ENCODE measurements at regions not wholly inside any gene's neighbourhood (a gene's known extent, or its start where the extent isn't known, plus 50 kb on each side); places are given as distances from the start of the nearest gene placed in this dataset.
A peak's percentile ranks its signal among the peaks of the same experiment; 100 is the strongest.
"Not testable (repeated sequence)": the region's sequence is repeated elsewhere in the genome, so short reads cannot be mapped to it uniquely, and the experiment has no call there.

DNA sequence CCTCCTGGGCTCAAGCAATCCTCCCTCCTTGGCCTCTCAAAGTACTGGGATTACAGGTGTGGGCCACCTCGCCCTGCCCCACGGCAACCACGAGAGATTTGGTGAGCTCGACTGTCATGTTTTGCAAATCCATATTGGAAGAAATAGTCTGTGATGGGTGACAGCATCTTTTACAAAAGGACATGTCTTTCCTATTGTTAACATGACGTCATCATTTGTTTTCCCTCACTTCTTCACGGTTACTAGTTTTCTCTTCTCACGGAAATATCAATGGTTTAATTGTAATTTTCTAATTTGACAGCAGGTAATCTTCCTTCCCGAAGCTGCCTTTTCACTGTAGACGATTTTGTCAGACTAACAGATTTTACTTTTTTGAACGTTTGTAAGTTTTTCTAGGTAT lies 110.8 kb upstream of the GREM2 start:
- no peak for DNase-seq (ENCODE audit: low read depth)

DNA sequence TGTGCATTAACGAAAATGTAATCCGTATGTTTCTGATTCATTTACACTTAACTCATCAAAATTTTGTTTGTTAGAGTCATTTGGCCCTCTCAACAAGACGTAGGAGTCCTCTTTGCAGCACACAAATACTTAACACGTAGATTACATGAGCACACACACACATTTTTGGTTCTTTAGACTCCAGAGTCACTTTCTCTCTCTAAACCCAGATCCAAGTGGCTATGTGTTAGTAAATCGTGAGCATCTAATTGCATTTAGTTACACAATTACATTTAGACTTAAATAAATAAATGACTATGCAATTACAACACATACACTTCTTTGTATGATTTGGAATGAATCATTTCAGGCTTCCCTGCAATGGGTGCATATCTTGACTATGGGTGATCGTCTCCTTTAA lies 109.0 kb upstream of the GREM2 start:
- DNase-seq (ENCODE audit: low read depth) = no peak

DNA sequence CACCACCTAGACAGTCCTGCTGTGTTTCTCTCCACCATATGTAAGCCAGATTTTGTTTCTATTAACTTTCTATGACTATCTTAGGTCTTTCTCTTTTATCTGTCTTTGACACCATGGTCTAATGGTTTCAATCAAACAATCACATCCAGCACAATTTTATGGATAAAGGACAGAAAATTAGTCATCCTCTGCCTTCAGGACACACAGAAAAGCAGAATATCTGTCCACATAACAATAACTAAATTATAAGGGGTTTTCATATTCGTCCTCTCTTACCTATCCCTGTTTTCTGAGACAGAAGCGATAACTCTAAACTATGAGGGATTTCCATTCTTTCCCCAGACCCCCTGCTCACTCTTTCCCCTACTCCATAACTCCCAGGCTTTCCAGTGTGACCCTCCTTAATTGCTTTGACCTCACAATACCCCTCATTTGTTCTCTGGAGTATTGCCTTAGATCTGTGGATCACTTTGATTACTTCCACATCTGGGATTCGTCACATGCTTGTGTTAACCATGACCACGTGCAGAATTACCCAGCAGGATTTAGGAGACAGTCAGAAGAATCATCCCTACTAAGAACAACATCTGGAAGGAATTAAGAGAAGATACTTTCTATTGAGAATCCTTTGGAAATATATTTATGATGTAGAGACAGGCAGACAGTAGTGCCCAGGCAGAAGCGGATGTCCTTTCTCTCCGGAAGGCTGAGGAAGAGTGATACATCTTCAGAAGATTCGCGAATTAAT lies 108.2 kb upstream of the GREM2 start:
- peak; percentile 59 for DNase-seq (ENCODE audit: low read depth)

GRCh38 chr1:240716538-240716937 lies 104.6 kb upstream of the GREM2 start:
- not testable (repeated sequence) for DNase-seq (ENCODE audit: low read depth)

DNA sequence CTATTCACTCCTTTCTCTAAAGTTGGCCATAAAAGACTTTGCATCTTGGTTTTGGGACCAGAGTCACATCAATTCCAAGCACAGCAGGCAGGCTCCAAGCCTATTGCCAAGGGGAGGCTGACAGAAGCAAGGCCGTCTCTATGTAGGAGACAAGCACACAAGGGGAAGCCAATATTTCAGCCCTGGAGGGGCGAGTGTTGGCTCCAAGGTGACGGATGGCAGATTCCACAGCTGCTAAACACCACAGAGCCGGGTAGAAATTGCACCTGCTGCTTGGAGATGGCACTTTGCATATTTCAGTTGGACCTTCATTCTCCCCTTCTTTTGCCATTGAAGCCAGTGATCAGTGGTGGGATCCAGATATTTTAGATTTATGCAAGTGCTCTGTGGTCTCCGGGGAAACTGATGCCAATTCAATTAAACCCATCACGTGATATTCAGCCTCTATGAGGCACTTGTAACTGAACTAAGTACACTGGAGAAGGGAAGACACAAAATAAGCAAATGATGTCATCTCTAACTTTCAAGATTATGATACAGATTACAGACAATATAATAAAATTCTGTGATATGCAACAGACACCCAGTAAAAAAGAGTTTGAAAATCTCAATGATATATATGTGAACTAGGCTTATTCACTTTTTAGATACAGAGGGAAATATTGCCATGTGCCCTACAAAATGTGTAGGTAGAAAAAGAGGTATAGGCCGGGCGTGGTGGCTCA lies 102.8 kb upstream of the GREM2 start:
- no peak for DNase-seq (ENCODE audit: low read depth)

- no peak for DNase-seq (ENCODE audit: low read depth)
These were observed 100.2 kb upstream of the GREM2 start for GRCh38 chr1:240712014-240712731.

DNA sequence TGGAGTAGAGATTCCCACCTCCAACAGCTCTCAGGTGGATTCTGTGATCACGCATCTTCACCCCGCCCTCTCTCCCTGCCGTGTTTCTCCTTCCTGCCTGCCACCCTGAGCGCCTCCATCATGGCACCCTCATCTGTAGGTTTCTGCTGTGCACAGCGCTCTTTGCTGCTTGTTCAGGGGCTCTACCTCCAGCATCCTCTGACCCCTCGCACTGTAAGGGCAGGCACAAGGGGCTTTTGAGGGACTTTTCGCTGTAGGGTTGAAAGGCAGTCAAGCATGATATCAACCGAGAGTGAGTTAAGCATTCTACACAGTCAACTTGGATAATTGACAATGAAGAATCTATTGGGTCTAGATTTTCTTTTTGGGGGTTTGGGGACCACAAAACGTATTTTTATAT lies 99.1 kb upstream of the GREM2 start:
- DNase-seq (ENCODE audit: low read depth) = no peak

GRCh38 chr1:240709676-240710075 lies 97.7 kb upstream of the GREM2 start:
- DNase-seq (ENCODE audit: low read depth) = no peak

DNA sequence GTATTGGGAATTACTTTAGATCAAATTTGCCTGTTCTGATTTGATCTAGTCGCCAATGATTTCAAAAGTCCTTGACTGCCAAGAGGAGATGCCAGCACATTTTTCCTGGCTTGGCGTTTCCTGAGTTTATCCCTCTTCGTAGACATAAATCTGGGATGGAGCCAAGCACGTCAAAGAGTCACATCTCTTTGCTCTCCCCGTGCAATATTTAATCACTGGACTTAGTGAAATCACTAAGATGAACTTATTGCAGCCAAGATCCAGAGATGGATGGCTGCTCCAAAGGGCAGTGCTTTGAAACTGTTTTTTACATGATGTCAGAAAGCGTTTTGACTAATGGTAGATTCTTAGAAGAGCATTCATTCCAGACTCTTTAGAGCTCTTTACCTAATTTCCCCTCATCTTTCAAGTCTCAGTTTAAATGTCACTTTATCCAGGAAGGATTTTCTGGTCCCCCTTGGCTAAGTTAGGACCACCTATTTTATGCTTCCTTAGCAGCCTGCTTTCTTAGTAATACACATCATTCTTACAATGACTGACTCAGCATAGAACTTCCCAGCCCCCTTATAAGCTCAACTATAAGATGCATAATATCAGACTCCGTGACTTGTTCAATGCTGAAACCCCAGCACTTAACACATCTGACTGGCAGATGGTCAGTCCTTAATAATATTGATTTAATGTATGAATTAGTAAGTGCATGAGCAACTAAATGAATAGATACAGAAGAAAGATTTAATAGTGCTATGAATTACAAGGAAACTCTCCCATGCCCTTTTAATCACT lies 94.4 kb upstream of the GREM2 start:
- peak; percentile 31 for DNase-seq (ENCODE audit: low read depth)

- peak; percentile 15 for DNase-seq (ENCODE audit: low read depth)
These were observed 93.6 kb upstream of the GREM2 start for GRCh38 chr1:240705579-240705978.

GRCh38 chr1:240701412-240701811 lies 89.5 kb upstream of the GREM2 start:
- peak; percentile 60 for DNase-seq (ENCODE audit: low read depth)

DNA sequence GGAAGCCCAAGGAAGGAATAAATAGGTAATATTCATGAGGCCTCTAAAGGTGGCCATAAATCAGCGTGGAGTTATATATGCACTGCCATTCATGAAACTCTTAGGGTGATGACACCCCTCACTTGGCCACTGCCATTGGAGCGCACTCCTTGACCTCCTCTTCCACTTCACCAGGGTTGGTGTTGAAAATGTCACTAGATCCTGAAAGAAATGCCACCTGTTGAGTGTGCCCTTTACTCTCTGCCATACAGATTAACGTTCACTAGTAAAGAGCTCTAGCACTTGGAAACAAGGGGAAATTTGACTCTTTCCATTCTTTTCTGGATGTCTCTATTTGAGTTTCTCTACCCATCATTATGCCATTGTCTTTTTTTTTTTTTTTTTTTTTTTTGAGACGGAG lies 83.5 kb upstream of the GREM2 start:
- DNase-seq (ENCODE audit: low read depth) = no peak

- no peak for DNase-seq (ENCODE audit: low read depth)
These were observed 81.9 kb upstream of the GREM2 start for GRCh38 chr1:240693844-240694243.

DNA sequence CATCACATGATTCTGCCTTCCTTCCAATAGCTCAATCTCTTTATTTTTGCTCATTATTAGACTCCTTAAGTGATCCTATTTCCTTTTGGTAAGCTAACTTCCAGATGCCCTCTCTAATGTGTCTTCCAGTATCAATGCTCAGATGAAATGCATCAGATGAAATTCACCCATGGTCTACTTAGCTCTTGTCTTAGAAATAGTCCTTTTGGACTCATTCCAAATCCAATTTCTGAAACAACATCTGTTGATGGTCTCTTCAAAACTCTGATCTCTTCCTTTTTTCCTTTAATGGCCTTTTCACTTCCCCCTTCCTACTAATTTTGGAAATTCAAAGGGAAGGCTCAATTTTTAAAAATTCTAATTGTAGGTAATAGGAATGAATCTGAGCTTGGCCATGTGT lies 81.1 kb upstream of the GREM2 start:
- no peak for DNase-seq (ENCODE audit: low read depth)

GRCh38 chr1:240691909-240692705 lies 80.2 kb upstream of the GREM2 start:
- peak; percentile 40 for DNase-seq (ENCODE audit: low read depth)

GRCh38 chr1:240691501-240691900 lies 79.5 kb upstream of the GREM2 start:
- DNase-seq (ENCODE audit: low read depth) = no peak

DNA sequence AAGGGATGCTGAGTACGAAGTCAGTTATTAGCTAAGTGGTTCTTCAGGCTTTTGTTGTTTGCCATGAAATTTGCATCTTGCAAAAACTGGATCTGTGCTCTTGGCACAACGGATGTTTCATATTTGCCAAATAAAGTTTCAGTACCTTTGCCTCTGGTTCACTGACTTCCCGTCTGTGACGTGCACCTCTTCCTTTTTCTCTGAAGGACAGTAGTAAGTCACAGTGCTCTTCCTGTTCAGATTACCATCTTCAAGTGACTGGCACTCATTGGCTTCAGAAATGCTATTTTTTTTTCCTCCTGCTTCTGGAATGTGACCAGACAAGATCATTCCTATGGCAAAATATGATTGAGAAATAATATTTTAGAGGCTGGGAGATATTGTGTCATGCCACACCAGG lies 75.9 kb upstream of the GREM2 start:
- no peak for DNase-seq (ENCODE audit: low read depth)

- peak; percentile 2 for DNase-seq (ENCODE audit: low read depth)
These were observed 71.6 kb upstream of the GREM2 start for GRCh38 chr1:240683576-240683975.

DNA sequence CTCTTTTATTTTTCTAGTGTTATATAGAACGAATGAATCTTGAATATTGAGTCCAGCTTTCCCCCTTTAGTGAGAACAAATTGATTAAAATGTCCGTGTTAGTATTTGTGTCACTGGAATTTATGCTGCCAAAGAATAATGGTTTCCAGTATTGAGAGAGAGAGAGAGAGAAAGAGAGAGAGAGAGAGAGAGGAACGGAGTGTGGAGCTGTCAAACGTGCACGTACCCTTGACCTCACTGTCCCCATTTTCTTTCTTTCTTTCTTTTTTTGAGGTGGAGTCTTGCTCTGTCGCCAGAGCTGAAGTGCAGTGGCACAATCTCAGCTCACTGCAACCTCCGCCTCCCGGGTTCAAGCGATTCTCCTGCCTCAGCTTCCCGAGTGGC lies 70.9 kb upstream of the GREM2 start:
- DNase-seq (ENCODE audit: low read depth) = no peak

DNA sequence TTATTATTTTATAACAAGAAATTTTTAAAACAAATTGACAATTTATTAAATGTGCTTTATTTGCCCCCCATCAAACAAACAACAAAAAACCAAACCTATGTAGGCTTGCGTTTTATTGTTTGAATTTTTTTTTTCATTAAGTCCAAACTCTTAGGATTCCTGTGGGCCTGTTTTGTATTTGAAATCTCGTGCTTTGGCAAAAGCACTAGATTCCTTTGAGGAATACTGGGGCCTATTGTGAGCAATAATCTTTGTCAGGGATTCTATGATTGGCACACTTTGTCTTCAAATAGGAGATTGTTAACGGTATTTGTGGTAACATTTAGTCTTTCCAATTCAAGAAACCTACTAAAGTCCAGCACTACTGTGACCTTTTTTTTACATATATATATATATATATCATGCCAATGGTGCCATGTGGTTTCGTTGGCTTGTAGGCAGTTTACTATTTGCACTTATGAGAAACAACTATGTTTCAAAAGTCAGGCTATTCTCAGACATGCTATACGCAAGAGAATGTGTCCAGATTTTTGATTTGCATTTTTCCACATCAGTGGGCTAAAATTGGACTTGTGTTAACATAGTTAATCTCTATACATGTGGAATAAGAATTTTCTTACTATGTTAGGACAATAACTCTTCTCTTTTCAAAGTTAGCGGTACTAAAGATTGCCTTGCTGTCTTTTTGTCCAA lies 70.4 kb upstream of the GREM2 start:
- no peak for DNase-seq (ENCODE audit: low read depth)

Data from RPMI7951 (cell line).